ENCODE measurements at regions not wholly inside any gene's neighbourhood (a gene's known extent, or its start where the extent isn't known, plus 50 kb on each side); places are given as distances from the start of the nearest gene placed in this dataset.
"Not testable (repeated sequence)": the region's sequence is repeated elsewhere in the genome, so short reads cannot be mapped to it uniquely, and the experiment has no call there.

GRCh38 chr13:54131433-54131832, 1102.8 kb downstream of the OLFM4 start:
- TF ChIP-seq, protein P1, sequence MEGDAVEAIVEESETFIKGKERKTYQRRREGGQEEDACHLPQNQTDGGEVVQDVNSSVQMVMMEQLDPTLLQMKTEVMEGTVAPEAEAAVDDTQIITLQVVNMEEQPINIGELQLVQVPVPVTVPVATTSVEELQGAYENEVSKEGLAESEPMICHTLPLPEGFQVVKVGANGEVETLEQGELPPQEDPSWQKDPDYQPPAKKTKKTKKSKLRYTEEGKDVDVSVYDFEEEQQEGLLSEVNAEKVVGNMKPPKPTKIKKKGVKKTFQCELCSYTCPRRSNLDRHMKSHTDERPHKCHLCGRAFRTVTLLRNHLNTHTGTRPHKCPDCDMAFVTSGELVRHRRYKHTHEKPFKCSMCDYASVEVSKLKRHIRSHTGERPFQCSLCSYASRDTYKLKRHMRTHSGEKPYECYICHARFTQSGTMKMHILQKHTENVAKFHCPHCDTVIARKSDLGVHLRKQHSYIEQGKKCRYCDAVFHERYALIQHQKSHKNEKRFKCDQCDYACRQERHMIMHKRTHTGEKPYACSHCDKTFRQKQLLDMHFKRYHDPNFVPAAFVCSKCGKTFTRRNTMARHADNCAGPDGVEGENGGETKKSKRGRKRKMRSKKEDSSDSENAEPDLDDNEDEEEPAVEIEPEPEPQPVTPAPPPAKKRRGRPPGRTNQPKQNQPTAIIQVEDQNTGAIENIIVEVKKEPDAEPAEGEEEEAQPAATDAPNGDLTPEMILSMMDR (IDR thresholded peaks at IDR 0.05): not testable (repeated sequence)
- not testable (repeated sequence) for TF ChIP-seq POLR2A (IDR thresholded peaks at IDR 0.05)
